ENCODE measurements at regions not wholly inside any gene's neighbourhood (a gene's known extent, or its start where the extent isn't known, plus 50 kb on each side); places are given as distances from the start of the nearest gene placed in this dataset.

GRCh38 chr10:43843321-43844101, 194.8 kb upstream of the ZNF32 start:
- Histone ChIP-seq H3K9me3 (ENCODE audit: control insufficient read depth, insufficient read depth, low read depth, low read length) (no peaks in the 10 kb centered on the region), H3K4me3 (ENCODE audit: low read depth in 2 of 2, low read length in 2 of 2) (no peak overlapping the region), H3K36me3 (ENCODE audit: control insufficient read depth, insufficient read depth, low read length) (no peaks in the 10 kb centered on the region), H3K27ac (ENCODE audit: low read length) (no peak overlapping the region), H3K27me3 (ENCODE audit: control insufficient read depth, insufficient read depth, low read length) (peaks cover 6% of the 10 kb centered on the region; the same call in 1 of the 2 replicates), H3K4me1 (ENCODE audit: control insufficient read depth, insufficient read depth, low read length) (no peaks in the 10 kb centered on the region)
- ATAC-seq, result no peak
- CTCF ChIA-PET, result no interaction called here
- no peak for DNase-seq (ENCODE audit: low read depth, low spot score)
- intact Hi-C loops (cut with micrococcal nuclease; ENCODE audit: unreplicated experiment) (no loop called here), in situ Hi-C loops (cut with HindIII; ENCODE audit: low pct_unique_long_range_greater_than_20kb, low sequenced_read_pairs) (no loop called here)
- POLR2A ChIA-PET, result no interaction called here
- TF ChIP-seq REST (IDR thresholded peaks at IDR 0.05; ENCODE audit: insufficient read depth in 1 of 2, low read depth in 2 of 2, low read length in 1 of 2) (no peak), SIN3A (IDR thresholded peaks at IDR 0.05; ENCODE audit: borderline replicate concordance, insufficient read depth, low read depth, low read length) (no peak), TCF7L2 (IDR thresholded peaks at IDR 0.05; ENCODE audit: low read depth, low read length) (no peak), POLR2AphosphoS5 (IDR thresholded peaks at IDR 0.05; ENCODE audit: low read depth, low read length) (no peak), CTCF (IDR thresholded peaks at IDR 0.05) (no peak)
- no TSS peak for BruUV-seq (replicated peaks)

GRCh38 chr10:43842496-43842895, 193.8 kb upstream of the ZNF32 start:
- Histone ChIP-seq H3K9me3 (ENCODE audit: control insufficient read depth, insufficient read depth, low read depth, low read length) (no peaks in the 10 kb centered on the region), H3K36me3 (ENCODE audit: control insufficient read depth, insufficient read depth, low read length) (no peaks in the 10 kb centered on the region), H3K4me1 (ENCODE audit: control insufficient read depth, insufficient read depth, low read length) (no peaks in the 10 kb centered on the region), H3K4me3 (ENCODE audit: low read depth in 2 of 2, low read length in 2 of 2) (no peak overlapping the region), H3K27me3 (ENCODE audit: control insufficient read depth, insufficient read depth, low read length) (peaks cover 9% of the 10 kb centered on the region; the same call in 1 of the 2 replicates), H3K27ac (ENCODE audit: low read length) (no peak overlapping the region)
- DNase-seq (ENCODE audit: low read depth, low spot score) (no peak), ATAC-seq (no peak)
- no peak for TF ChIP-seq REST (IDR thresholded peaks at IDR 0.05; ENCODE audit: insufficient read depth in 1 of 2, low read depth in 2 of 2, low read length in 1 of 2)
- no peak for TF ChIP-seq SIN3A (IDR thresholded peaks at IDR 0.05; ENCODE audit: borderline replicate concordance, insufficient read depth, low read depth, low read length)
- TF ChIP-seq TCF7L2 (IDR thresholded peaks at IDR 0.05; ENCODE audit: low read depth, low read length), result no peak
- no peak for TF ChIP-seq POLR2AphosphoS5 (IDR thresholded peaks at IDR 0.05; ENCODE audit: low read depth, low read length)
- TF ChIP-seq CTCF (IDR thresholded peaks at IDR 0.05), result no peak
- no TSS peak for BruUV-seq (replicated peaks)
- POLR2A ChIA-PET, result no interaction called here
- in situ Hi-C loops (cut with HindIII; ENCODE audit: low pct_unique_long_range_greater_than_20kb, low sequenced_read_pairs), result no loop called here
- intact Hi-C loops (cut with micrococcal nuclease; ENCODE audit: unreplicated experiment), result no loop called here
- CTCF ChIA-PET, result no interaction called here
